ENCODE measurements at regions not wholly inside any gene's neighbourhood (a gene's known extent, or its start where the extent isn't known, plus 50 kb on each side); places are given as distances from the start of the nearest gene placed in this dataset.

- TF ChIP-seq CTCF (conservative IDR thresholded peaks at IDR 0.05; ENCODE audit: low read depth, low read length) (no peak), EZH2 (IDR thresholded peaks at IDR 0.05; ENCODE audit: low read length, unreplicated experiment) (no peak), EZH2phosphoT487 (IDR thresholded peaks at IDR 0.05; ENCODE audit: borderline replicate concordance, low read length) (no peak)
Observed at GRCh38 chr11:28826807-28827206, 718.6 kb downstream of the METTL15 start.
